ENCODE measurements at regions not wholly inside any gene's neighbourhood (a gene's known extent, or its start where the extent isn't known, plus 50 kb on each side); places are given as distances from the start of the nearest gene placed in this dataset.

GRCh38 chr1:222373216-222373615 is 174.7 kb downstream of the HHIPL2 start:
- no peak for TF ChIP-seq CTCF (IDR thresholded peaks at IDR 0.05 in 4 of 5, conservative IDR thresholded peaks at IDR 0.05 in 1 of 5)
- TF ChIP-seq POLR2A (IDR thresholded peaks at IDR 0.05), result no peak
